Right lobe of liver (tissue), 4 donors: ENCODE measurements at regions not wholly inside any gene's neighbourhood (a gene's known extent, or its start where the extent isn't known, plus 50 kb on each side); places are given as distances from the start of the nearest gene placed in this dataset.

ENCODE experiments used
- POLR2A ChIP-seq: fragments of 450-650 bp; IDR thresholded peaks from one replicate; pipeline ENCODE4 v1.6.1; 2017; ENCODE audit warnings: antibody characterized with exemption, mild to moderate bottlenecking
- TF ChIP-seq, protein P1 (sequence below), 4 donors: fragments of 200-600 bp in 3 of 4; fragments of 450-650 bp in 1 of 4; IDR thresholded peaks; one replicate each; pipeline versions ENCODE4 v1.5.1 to v1.8.0; 2016 to 2022; ENCODE audit warnings: antibody characterized with exemption in 4 of 4, mild to moderate bottlenecking in 2 of 4
- donor health status: DM: no; HTN: no; CAD: no.
- donor health status: DM: no; HTN: no; CAD: no.
- donor health status: DM: no; HTN: yes; CAD: no.

DNA sequence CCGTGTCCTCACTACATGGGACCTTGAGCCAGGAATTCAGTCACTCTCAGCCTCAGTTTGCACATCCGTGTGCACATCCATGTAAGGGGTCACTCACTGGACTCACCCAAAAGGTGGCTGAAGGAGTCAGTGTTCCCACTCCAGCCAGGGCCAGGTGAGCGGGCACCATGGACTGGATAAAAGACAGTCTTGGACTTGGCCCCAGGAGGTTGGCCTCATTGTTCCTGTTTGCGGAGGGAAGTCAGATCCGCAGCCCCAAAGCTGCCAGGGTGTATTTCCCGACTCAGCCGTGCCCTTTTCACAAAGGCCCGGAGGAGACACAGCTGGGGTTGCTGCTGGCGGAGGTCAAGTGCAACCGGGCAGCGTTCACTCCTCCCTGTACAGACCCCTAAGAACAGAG, 170.7 kb upstream of the MYL2 start:
- TF ChIP-seq, protein P1, sequence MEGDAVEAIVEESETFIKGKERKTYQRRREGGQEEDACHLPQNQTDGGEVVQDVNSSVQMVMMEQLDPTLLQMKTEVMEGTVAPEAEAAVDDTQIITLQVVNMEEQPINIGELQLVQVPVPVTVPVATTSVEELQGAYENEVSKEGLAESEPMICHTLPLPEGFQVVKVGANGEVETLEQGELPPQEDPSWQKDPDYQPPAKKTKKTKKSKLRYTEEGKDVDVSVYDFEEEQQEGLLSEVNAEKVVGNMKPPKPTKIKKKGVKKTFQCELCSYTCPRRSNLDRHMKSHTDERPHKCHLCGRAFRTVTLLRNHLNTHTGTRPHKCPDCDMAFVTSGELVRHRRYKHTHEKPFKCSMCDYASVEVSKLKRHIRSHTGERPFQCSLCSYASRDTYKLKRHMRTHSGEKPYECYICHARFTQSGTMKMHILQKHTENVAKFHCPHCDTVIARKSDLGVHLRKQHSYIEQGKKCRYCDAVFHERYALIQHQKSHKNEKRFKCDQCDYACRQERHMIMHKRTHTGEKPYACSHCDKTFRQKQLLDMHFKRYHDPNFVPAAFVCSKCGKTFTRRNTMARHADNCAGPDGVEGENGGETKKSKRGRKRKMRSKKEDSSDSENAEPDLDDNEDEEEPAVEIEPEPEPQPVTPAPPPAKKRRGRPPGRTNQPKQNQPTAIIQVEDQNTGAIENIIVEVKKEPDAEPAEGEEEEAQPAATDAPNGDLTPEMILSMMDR (IDR thresholded peaks at IDR 0.05) = no peak
- no peak for TF ChIP-seq POLR2A
